HG02610 (cell line): ENCODE measurements at regions not wholly inside any gene's neighbourhood (a gene's known extent, or its start where the extent isn't known, plus 50 kb on each side); places are given as distances from the start of the nearest gene placed in this dataset.

Source experiments
- ATAC-seq: cut with Tn5 transposase; IDR thresholded peaks from one replicate; pipeline ENCODE4 v1.9.1; 2021; ENCODE audit warnings: mild to moderate bottlenecking, moderate library complexity; ENCODE audit not compliant: unreplicated experiment

- no peak for ATAC-seq
Measured at GRCh38 chr16:79697562-79698112, 97.1 kb upstream of the MAF start.

DNA sequence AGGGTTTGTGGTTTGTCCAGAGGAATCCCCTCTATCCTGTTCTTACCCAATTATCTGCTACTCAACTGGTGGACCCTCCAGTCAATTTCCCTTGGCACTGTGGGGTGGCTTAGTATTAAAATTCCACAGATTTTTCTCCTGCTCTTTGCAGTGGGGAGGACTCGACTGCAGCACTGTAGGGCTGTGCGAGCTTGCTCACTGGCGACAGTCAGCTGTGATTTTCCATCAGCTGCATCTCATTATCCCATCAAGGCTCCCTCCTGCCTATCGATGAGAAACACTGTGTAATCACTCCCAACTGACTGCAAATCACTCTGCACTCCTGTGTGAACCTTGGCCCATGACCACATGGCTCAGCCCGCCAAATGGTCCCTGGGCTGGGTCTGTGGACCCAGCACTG, 90.5 kb upstream of the MAF start:
- ATAC-seq = no peak

DNA sequence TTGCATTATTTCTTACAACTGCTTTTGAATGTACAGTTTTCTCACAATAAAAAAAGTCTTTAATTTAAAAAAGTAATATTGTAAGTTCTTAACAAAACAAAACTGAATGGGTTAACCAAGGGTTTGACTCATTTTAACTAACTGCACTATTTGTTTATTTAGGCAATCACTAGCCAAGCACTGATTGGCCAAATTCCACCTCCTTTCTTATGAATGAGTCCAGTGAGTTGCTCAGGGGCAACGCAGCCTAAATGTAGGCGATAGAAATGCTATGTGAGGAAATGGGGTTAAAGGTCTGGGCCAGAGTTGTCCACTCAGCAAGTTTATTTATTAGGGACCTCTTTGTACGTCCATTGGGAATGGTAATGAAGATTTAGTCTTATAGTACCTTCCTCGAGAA, 89.6 kb upstream of the MAF start:
- ATAC-seq = no peak

GRCh38 chr16:79687249-79688130, 87.0 kb upstream of the MAF start:
- ATAC-seq = no peak

DNA sequence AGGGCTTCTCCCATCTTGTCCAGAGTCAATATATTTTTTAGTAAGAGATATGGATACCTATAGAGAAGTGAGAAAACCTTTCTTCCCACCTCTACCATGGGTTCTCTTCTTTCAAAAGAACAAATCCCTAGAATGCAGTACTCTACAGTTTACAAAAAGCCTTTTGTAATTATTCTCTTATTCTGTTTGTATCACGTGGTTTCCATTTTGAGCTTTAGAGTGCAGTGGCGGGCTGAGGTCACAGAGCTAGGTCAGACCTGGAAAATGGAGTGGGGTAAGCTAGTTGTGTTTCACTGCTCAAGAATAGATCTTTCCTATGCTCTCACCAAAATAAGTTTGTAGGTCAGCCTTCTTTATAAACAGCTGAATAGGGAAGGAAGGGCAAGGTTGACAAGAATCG, 85.3 kb upstream of the MAF start:
- ATAC-seq = no peak

- ATAC-seq = no peak
Measured at GRCh38 chr16:79679334-79679733, 78.8 kb upstream of the MAF start.

- ATAC-seq = no peak
Measured at GRCh38 chr16:79677799-79678530, 77.4 kb upstream of the MAF start.

GRCh38 chr16:79673635-79674034, 73.1 kb upstream of the MAF start:
- no peak for ATAC-seq

GRCh38 chr16:79672524-79672923, 72.0 kb upstream of the MAF start:
- no peak for ATAC-seq

DNA sequence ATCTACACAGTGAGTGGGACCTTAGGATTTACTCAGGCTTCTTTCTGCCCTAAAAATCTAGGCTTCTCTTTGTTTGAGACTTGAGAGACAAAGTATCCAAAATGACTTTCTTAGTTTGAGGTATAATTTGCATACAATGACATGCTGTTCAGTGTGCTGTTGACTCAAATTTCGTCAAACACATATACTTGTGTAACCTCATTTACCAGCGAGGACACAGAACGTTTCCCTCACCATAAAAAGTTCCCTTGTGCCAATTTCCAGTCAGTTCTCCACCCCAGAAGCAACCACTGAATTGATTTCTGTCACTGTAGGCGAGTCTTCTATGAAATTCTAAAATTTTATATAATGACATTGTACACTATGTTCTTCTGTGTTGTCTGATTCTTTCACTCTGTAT, 68.0 kb upstream of the MAF start:
- peak; percentile 50 for ATAC-seq

DNA sequence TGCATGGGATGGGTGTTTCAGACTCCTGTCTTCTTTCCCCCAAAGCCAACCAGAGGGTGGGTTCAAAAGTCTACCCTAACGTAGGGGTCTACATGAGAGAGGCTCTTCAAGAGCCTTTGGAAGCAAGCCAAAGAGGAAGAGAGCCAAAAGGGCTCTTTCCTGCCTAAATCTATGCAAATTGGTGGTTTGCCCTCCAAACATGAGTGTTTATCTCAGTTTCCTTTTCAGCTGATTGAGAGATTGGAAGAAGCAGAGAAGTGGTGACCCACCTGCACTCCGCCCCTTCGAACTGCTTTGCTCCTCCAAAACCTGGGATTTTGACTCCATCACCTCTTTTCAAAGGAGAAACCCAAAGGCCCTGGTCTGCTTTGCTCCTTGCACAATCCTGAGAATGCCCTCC, 65.4 kb upstream of the MAF start:
- ATAC-seq = no peak

- ATAC-seq = no peak
Measured at GRCh38 chr16:79664407-79664806, 63.9 kb upstream of the MAF start.

DNA sequence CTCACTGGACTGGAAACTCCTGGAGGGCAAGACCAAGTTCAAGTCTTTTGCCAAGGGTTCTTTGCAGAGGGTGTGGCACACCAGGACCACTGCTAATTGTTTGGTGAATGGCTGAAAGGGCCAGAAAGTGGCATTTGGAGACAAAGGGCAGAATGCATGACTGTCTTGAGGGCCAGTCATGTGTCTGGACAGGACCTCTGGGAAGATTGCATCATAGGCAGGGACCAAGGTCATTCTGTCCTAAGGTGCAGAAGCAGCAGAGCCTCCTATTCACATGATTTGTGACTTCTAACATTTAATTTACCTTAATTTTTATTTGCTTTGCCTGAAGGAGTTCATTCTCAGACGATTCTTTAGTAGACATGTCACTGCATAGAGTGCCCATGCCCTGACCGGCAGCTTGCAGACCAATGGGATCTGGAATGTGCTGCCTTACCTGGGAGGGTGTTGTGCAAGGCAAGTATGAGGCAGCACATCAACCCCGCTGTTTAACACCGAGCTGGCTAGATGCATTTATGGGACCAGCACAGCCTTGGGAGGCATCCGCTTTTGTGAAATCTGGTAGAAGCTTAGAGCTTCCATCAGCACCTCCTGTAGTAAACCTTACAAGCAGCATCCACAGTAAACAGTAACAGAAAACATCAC, 62.3 kb upstream of the MAF start:
- ATAC-seq = no peak

DNA sequence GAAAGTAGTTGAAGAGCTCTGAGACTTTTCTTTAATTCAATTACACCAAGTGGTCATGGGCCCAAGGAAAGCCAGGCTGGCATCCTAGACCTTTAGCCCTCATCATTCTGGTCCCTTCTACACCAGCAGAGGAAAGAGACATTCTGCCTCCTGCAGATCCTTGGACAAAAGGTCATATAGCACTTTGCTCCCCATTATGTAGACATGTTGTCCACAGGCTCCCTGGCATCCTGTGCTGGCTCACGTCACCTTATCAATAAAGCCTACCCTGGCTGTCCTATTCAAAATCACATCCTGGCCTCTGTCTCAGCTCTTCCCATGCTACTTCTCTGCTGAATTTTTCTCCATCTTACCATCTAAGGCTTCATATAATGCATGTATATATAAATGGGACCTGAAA, 61.6 kb upstream of the MAF start:
- ATAC-seq = no peak

DNA sequence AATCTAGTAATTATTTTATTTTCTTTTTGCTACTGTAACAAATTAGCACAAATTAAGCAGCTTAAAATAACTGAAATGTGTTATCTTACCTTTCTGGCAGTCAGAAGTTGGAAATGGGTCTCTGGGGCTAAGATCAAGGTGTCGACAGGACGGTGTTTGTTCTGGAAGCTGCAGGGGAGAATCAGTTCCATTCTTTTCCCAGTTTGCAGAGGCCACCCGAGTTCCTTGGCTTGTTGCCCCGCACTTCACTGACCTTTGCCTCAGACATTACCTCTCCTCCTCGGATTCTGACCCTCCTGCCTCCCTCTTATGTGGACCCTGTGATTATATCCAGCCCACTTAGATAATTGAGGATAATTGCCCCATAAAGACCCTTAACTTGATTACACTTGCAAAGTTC, 61.0 kb upstream of the MAF start:
- no peak for ATAC-seq

DNA sequence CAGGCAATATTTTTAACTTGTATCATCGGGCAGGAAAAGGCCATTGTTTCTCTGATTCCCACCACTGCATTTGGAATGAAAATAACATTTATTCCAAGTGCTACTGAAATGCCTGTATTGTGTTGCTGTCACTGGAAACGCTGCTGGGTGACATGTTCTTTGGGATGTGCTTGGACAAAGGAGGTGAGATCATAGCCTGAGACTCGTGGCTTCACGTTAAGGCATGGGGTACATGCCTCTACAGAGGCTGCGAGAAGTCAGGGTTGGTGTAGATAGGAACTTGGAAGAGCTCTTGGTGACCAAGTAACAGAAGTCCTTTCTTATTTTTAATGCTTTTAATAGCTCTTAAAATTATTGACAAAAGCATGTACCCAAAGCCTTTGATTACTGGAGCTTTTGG, 58.8 kb upstream of the MAF start:
- no peak for ATAC-seq

DNA sequence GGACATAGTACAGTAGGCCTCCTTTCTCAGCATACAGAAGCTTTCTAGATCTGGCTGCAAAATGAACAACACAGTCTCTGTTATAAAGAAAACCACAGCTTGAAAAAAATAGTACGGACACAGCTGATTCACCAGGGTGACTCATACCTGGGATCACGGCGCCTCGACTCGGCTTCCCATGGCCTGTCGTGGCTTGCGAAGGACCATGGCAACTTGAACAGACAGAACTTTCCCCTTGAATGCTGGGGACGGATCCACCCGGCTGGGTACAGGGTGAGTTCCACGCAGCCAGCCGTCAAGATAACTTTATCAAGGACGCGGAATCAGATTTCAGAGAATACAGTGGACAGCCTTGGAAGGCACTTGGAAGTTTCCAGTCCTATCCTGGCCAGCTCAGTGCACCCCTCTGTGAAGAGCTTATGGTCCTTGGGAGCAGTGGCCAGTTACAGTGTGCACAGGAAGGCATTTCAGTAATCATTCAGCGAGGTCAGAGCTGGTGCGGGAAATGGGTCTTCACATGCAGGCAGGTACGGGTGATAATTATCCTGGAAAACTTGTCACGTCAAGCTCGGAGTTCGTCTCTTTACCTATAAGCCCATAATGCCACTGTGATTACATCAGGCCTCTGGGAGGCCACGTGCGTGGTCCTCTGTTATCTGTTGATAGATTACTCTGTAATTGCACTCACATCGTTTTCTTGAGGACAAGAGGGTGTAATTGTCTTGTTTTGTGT, 57.9 kb upstream of the MAF start:
- no peak for ATAC-seq

- ATAC-seq = no peak
Measured at GRCh38 chr16:79656553-79657115, 56.1 kb upstream of the MAF start.

DNA sequence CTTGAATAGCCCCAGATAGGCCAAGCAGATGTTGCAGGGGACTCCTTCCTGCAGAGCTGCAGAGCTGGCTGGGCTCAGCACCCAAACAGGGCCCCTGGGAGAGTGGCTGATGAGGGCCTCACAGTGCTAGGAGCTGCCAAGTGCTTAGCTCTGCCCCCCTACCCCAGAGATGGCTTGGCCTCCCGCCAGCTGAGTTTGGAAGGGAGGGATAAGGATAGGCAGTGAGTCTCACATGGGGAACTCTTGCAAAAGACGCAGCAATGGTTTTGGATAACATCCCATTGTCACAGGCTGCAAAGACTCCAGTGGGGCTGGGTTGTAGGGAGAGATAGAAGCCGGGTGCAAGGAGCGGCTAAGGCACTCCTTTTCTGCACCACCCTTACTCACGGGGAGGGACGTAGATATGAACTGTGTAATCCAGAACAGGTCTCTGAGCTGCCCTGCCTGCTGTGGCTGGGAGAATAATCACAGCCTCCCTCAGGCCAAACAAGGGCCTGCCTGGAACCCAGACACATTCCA, 52.9 kb upstream of the MAF start:
- no peak for ATAC-seq

- no peak for ATAC-seq
Measured at GRCh38 chr16:79651363-79651762, 50.8 kb upstream of the MAF start.
